Occipital lobe (tissue), 1 donor: ENCODE measurements at regions not wholly inside any gene's neighbourhood (a gene's known extent, or its start where the extent isn't known, plus 50 kb on each side); places are given as distances from the start of the nearest gene placed in this dataset.

ENCODE experiments used
- DNase-seq: peaks from one replicate; lab custom pipeline; 2025; lab: John Stamatoyannopoulos, UW

DNA sequence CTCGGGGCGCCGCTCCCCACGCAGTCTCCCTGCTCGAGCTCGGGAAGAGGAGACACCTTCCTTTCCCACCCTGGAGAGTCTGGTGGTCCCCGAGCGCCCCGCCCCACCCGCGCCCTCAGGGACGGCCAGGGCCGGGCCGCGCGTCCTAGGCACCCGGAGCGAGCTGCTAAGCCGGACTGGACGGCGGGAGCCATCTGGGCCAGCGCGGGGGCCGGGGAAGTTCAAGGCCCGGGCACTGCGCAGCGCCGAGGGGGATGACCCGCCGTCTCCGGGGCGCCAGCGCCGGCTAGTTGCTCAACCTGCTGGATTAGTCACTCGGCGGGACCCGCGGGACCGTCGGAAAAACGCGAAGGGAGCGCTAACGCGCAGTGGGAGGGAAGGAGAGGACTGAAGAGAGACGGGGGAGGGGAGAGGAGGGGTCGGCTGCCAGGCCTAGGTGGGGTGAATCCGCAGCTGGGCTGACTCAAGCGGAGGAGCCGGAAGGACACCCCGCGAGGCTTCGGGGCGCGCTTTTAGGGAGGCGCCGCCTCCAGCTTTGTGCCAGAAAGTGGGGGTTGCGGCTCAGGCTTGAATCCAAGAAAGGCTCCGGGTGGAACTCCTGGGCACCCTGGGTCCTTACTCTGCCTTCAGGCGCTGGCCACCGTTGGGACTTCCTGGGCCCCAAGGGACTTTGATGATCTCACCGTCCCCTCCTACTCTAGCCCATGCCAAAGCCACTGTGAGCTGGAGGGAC is 75.7 kb upstream of the FOXP4 start:
- DNase-seq, result no peak

GRCh38 chr6:41471064-41471895 is 74.9 kb upstream of the FOXP4 start:
- no peak for DNase-seq

DNA sequence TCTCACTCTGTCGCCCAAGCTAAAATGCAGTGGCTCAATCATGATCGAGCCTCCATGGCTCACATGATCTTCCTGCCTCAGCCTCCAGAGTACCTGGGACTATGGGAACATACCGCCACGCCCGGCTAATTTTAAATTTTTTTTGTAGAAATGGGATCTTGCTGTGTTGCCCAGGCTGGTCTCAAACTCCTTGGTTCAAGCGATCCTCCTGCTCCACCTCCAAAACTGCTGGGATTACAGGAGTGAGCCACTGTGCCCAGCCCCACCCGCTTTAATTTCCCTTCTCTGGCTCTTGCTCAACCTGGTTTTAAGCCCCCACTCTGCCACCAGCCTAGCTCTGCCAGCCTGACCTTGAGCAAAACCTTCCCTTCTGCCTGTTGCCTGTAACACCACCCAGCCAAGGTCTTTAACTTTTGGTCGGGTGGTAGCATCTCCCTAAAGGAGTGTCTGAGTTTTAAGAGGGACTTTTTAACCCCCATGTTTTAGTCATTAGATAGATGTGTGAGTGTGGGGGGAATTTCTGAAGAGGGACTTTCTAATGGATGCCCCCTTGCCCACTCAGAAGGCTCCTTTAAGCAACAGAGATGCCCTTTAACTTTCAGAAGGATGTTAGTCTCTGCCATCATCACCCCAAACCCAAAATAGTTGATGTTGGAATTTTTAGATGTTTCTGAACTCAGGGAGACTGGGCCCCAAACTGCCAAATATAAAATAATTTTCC is 71.8 kb upstream of the FOXP4 start:
- DNase-seq, result no peak

DNA sequence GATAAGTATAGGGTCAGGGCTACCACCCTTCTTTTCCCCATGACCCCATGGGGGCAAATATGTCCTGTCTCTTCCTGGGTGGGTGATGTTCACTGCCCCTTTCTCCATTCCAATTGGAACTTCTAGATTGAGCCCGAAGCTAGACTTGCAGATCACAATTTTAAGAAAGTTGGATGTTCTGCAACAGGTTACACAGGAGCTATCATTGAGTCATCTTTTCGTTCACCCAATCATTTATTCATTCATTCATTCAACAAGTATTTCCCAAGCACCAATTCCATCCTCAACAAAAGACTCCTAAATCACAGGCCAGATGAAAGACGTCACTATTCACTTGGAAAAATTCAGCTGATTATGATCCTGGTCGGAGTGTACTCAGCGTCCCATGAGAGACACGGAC is 71.0 kb upstream of the FOXP4 start:
- no peak for DNase-seq

- no peak for DNase-seq
Measured at GRCh38 chr6:41475737-41476357, 70.3 kb upstream of the FOXP4 start.

DNA sequence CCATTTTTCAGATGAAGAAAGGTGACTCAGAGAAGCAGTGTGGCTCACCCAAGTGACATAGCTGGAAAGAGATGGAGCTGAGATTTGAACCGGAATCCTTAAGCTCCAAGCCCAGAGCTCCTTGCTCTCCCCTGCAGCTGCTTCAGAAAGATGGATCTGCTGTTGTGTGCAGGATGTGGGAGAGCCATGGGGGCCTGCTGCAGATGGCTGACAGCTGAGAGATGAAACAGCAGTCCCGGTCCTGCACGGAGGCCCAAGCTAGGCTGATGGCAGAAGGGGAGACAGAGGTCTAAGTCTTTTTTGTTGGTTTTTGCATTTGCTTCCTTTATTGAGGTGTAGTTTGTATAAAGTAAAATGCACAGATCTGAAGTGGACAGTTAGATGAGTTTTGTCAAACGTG is 69.8 kb upstream of the FOXP4 start:
- DNase-seq, result no peak

DNA sequence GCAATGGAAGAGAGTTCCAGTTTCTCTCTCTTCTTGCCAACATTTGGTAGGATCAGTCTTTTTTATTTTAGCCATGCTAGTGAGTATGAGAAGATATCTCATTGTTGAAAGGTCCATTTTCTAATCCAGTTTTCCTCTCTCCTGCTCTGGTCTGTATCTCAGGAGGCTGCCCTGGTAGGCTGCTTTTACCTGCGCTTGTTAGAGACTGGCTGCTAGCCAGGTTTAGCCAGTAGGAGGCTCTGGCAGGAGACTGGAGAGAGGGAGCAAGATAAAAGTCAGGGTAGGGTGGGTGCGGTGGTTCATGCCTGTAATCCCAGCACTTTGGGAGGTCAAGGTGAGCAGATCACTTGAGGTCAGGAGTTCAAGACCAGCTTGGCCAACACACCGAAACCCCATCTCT is 68.6 kb upstream of the FOXP4 start:
- no peak for DNase-seq

- DNase-seq, result no peak
Measured at GRCh38 chr6:41483943-41484342, 62.2 kb upstream of the FOXP4 start.

- no peak for DNase-seq
Measured at GRCh38 chr6:41487860-41488432, 58.2 kb upstream of the FOXP4 start.

- no peak for DNase-seq
Measured at GRCh38 chr6:41488433-41489119, 57.6 kb upstream of the FOXP4 start.

DNA sequence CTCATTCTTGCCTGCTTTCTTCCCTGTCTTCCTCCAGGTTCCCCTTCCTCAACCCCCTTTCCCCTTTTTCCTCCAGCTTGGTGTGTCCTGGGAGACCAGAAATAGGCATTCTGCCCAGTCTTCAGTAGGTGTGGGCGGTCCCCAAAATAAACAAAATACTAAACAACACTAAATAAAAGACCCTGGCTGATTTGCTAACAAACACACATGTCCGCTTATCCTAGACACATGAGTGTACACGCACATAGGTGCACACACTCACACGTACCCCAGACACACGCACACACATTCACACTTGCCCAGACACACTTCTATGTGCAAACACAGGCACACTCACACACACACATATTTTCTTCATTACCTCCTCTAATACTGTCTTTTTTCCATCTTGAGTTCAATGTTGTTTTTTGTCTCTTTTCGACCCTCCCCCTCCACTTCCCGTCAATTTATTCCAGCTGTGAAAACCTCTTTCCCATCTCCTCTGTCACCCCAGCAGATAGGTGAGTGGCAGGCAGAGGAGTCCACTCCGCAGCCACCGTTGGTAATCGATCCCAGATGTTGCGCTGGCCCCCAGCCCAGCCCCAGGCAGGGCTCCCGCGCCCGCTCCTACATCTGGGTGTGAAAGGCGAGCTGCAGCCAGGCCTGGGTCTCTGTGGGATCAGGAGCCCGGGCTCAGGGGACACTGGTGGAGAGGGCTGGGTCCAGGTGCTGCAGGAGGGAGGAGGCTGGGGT is 56.9 kb upstream of the FOXP4 start:
- DNase-seq, result no peak

- no peak for DNase-seq
Measured at GRCh38 chr6:41492261-41492891, 53.8 kb upstream of the FOXP4 start.

- no peak for DNase-seq
Measured at GRCh38 chr6:41494212-41495110, 51.7 kb upstream of the FOXP4 start.
